IMR-90 (cell line): ENCODE measurements at regions not wholly inside any gene's neighbourhood (a gene's known extent, or its start where the extent isn't known, plus 50 kb on each side); places are given as distances from the start of the nearest gene placed in this dataset.
"Not testable (repeated sequence)": the region's sequence is repeated elsewhere in the genome, so short reads cannot be mapped to it uniquely, and the experiment has no call there.

Experiments used
- ATAC-seq: fragments of 200-7000 bp; cut with Tn5 transposase; 2 replicates; pipeline ENCODE4 v1.9.1; 2020; ENCODE audit warnings: low read depth, mild to moderate bottlenecking, moderate library complexity
- BruUV-seq: library from RNA; stranded (reverse); fragments of 400-500 nt; replicated peaks from 2 replicates; lab custom pipeline; 2021; lab: Mats Ljungman, UMichigan
- CTCF ChIA-PET: fragments of 300-600 bp; formaldehyde crosslinking; extraction: SDS; loops from one replicate; lab custom pipeline; 2021; ENCODE audit warnings: antibody characterized with exemption; lab: Yijun Ruan, JAX
- POLR2A ChIA-PET: fragments of 300-600 bp; sonication (Branson Sonifier 250); formaldehyde crosslinking; loops from one replicate; lab custom pipeline; 2022; ENCODE audit warnings: antibody characterized with exemption; ENCODE audit not compliant: unreplicated experiment; lab: Charles Lee
- DNase-seq: peaks from one replicate; pipeline ENCODE4 v3.0.0; 2013
- H2AFZ ChIP-seq: replicated peaks from 2 replicates; pipeline ENCODE3; 2013; ENCODE audit warnings: low read length, mild to moderate bottlenecking; ENCODE audit not compliant: poor library complexity
- H2AK5ac ChIP-seq: 2 replicates; pipeline ENCODE4 v1.6.1; 2013; ENCODE audit warnings: low read depth, low read length, inconsistent platforms
- H2AK9ac ChIP-seq: replicated peaks from 2 replicates; pipeline ENCODE3; 2013; ENCODE audit warnings: mild to moderate bottlenecking, low read depth, low read length, moderate library complexity; ENCODE audit not compliant: poor library complexity
- H2BK120ac ChIP-seq: 2 replicates; pipeline ENCODE4 v1.6.1; 2013; ENCODE audit warnings: low read depth, low read length, inconsistent platforms
- H2BK15ac ChIP-seq: 3 replicates; pipeline ENCODE4 v1.6.1; 2013; ENCODE audit warnings: low read depth, low read length, inconsistent platforms
- H2BK20ac ChIP-seq: 2 replicates; pipeline ENCODE4 v1.6.1; 2013; ENCODE audit warnings: low read depth, mild to moderate bottlenecking, inconsistent platforms, low read length, moderate library complexity
- H2BK5ac ChIP-seq: 2 replicates; pipeline ENCODE4 v1.6.1; 2013; ENCODE audit warnings: mild to moderate bottlenecking, low read depth, low read length, inconsistent platforms; ENCODE audit not compliant: poor library complexity, severe bottlenecking
- H3K14ac ChIP-seq: replicated peaks from 2 replicates; pipeline ENCODE4 v1.6.1; 2013; ENCODE audit warnings: low read depth, low read length, inconsistent platforms
- H3K18ac ChIP-seq: 2 replicates; pipeline ENCODE4 v1.6.1; 2013; ENCODE audit warnings: low read depth, low read length, control low read depth
- H3K23ac ChIP-seq: 2 replicates; pipeline ENCODE4 v1.6.1; 2013; ENCODE audit warnings: low read depth, low read length, inconsistent platforms
- H3K27ac ChIP-seq: 2 replicates; pipeline ENCODE4 v1.5.1; 2013; ENCODE audit warnings: mild to moderate bottlenecking, control low read depth, low read length; ENCODE audit not compliant: insufficient read depth
- H3K27me3 ChIP-seq: 2 replicates; pipeline ENCODE4 v1.6.1; 2013; ENCODE audit warnings: low read length; ENCODE audit not compliant: control insufficient read depth, insufficient read depth
- H3K36me3 ChIP-seq: 2 replicates; pipeline ENCODE4 v1.6.1; 2013; ENCODE audit warnings: low read length, mixed read lengths; ENCODE audit not compliant: control insufficient read depth, insufficient read depth
- H3K4ac ChIP-seq: 2 replicates; pipeline ENCODE4 v1.6.1; 2013; ENCODE audit warnings: low read depth, low read length, inconsistent platforms
- H3K4me1 ChIP-seq: 2 replicates; pipeline ENCODE4 v1.6.1; 2013; ENCODE audit warnings: low read length, mixed read lengths; ENCODE audit not compliant: control insufficient read depth, insufficient read depth
- H3K4me2 ChIP-seq: 2 replicates; pipeline ENCODE4 v1.6.1; 2013; ENCODE audit warnings: low read depth, mild to moderate bottlenecking, control low read depth, low read length, moderate library complexity
- H3K4me3 ChIP-seq: 2 replicates; pipeline ENCODE4 v1.5.1; 2013; ENCODE audit warnings: low read depth, mild to moderate bottlenecking, control low read depth, low read length, moderate library complexity; ENCODE audit not compliant: insufficient read depth
- H3K56ac ChIP-seq: 2 replicates; pipeline ENCODE4 v1.6.1; 2013; ENCODE audit warnings: low read length, inconsistent platforms; ENCODE audit not compliant: insufficient read depth; ENCODE audit errors: extremely low read depth
- H3K79me1 ChIP-seq, 2 experiments: 2 replicates each; pipeline ENCODE4 v1.6.1; 2013; ENCODE audit warnings: low read length in 2 of 2, inconsistent platforms in 1 of 2, low read depth in 1 of 2
- H3K9ac ChIP-seq: 2 replicates; pipeline ENCODE4 v1.6.1; 2013; ENCODE audit warnings: low read depth, low read length, control low read depth
- H3K9me1 ChIP-seq: 2 replicates; pipeline ENCODE4 v1.6.1; 2013; ENCODE audit warnings: low read length, inconsistent platforms; ENCODE audit not compliant: insufficient read depth
- H3K9me3 ChIP-seq: 2 replicates; pipeline ENCODE4 v1.6.1; 2013; ENCODE audit warnings: low read length; ENCODE audit not compliant: control insufficient read depth, insufficient read depth
- H4K20me1 ChIP-seq: 2 replicates; pipeline ENCODE4 v1.6.1; 2013; ENCODE audit warnings: low read length, inconsistent platforms; ENCODE audit not compliant: insufficient read depth
- H4K5ac ChIP-seq: 2 replicates; pipeline ENCODE4 v1.6.1; 2013; ENCODE audit warnings: mild to moderate bottlenecking, low read depth, low read length, control low read depth
- H4K8ac ChIP-seq, 2 experiments: 2 replicates each; pipeline ENCODE4 v1.6.1; 2013; ENCODE audit warnings: low read depth in 2 of 2, low read length in 2 of 2, control low read depth in 1 of 2, inconsistent platforms in 1 of 2
- H4K91ac ChIP-seq: 2 replicates; pipeline ENCODE4 v1.6.1; 2013; ENCODE audit warnings: low read depth, low read length, inconsistent platforms; ENCODE audit not compliant: insufficient read depth
- WGBS, 2 experiments: methylation state at CpG; one replicate each; pipeline versions ENCODE4 v1.1.5 to v1.1.7; 2013; ENCODE audit warnings: missing lambda C conversion rate in 2 of 2; ENCODE audit not compliant: insufficient read length in 1 of 2; ENCODE audit errors: extremely low coverage in 2 of 2; 5-methylcytosine and 5-hydroxymethylcytosine counted together
- dilution Hi-C: fragments of 300-500 bp; cut with HindIII; formaldehyde crosslinking; loops from one replicate; pipeline ENCODE4 v1.14.3; 2018; ENCODE audit warnings: low sequenced_read_pairs; ENCODE audit not compliant: unreplicated experiment
- in situ Hi-C: fragments of 300-500 bp; cut with MboI; formaldehyde crosslinking; loops from 3 replicates; pipeline ENCODE4 v1.14.3; 2019; ENCODE audit warnings: low sequenced_read_pairs, inconsistent platforms, mixed read lengths
- intact Hi-C: fragments of 100-400 bp; cut with micrococcal nuclease; formaldehyde crosslinking; loops from 2 replicates; pipeline ENCODE4 v1.10.0; 2022

DNA sequence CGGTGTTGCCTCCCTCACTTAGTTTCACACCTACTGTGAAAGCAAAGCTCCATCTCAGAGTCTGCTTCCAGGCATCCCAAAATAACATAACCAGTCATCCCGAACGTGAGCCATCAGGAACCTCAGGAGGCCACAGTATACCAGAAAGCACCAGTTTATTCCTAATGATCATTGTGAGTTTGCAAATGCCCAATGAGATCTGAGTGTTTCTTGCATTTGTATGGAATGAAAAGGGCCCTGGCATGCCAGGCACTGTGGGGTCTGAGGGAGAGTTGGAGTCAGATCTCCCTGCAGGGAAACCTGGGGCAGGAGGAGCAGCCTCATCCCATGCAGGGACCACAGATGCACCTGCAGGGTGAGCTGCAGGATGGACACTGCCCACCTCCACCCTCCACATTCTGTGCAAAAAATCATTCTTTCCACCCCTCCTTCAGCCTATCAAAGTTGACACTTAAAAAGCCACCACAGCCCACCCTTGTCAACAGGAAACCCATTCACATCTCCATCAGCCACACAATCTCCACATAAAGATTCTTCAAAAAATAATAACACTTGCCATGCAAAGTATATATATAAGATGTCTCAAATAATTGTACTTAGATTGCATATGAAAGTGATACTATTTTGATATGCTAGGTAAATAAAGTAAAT, 112.3 kb downstream of the GGTLC2 start:
- H3K79me1 ChIP-seq, ATAC-seq, BruUV-seq, DNase-seq, POLR2A ChIA-PET, H2AK9ac ChIP-seq, H2AFZ ChIP-seq, H3K4me1 ChIP-seq, H4K5ac ChIP-seq, H4K91ac ChIP-seq, H2BK15ac ChIP-seq, H3K27me3 ChIP-seq, H3K14ac ChIP-seq, CTCF ChIA-PET, H3K23ac ChIP-seq, H2BK20ac ChIP-seq, dilution Hi-C loops, H3K4me3 ChIP-seq, H3K36me3 ChIP-seq, H4K20me1 ChIP-seq, H3K27ac ChIP-seq, H2AK5ac ChIP-seq, H3K9me3 ChIP-seq, H3K4me2 ChIP-seq, H3K56ac ChIP-seq, H2BK5ac ChIP-seq, H4K8ac ChIP-seq, in situ Hi-C loops, H3K4ac ChIP-seq, H3K9me1 ChIP-seq, H3K18ac ChIP-seq, H3K9ac ChIP-seq, H2BK120ac ChIP-seq, intact Hi-C loops: not testable (repeated sequence)
- WGBS, 2 experiments, result no CpG with 5 or more reads among the region's 3 CpGs

DNA sequence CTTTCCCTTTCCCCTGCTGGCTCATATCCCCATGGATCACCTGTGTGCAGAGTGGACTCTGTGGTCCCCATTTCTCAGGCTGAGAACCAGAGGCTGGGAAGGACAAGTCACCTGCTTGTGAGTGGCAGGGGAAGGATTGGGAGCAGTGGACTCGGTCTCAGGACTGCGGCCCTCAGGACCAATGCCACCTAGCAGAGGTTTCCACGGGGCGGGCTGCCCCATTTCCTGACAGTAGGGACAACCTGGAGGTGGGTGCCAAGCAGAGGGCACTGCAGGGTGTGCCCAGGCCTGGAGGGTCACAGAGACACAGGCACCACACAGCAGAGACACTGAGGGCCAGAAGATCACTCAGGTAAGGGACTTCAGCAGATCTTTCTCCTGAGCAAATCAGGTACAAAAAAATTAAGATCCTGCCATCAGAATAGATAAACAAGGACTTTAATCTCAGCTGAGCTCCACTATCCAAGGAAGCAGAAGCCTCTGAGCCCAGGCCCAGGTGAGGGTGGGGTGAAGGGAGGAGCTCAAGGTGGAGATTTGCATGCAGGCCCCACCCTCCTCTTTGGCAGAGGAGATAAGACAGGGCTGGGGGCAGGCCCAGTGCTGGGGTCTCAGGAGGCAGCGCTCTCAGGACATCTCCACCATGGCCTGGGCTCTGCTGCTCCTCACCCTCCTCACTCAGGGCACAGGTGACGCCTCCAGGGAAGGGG, 113.8 kb downstream of the GGTLC2 start:
- H4K5ac ChIP-seq, H3K27ac ChIP-seq, H2BK120ac ChIP-seq, H2AK9ac ChIP-seq, H3K14ac ChIP-seq, DNase-seq, intact Hi-C loops, H2AFZ ChIP-seq, H3K4me3 ChIP-seq, in situ Hi-C loops, dilution Hi-C loops, BruUV-seq, H4K8ac ChIP-seq, ATAC-seq, POLR2A ChIA-PET, H4K20me1 ChIP-seq, H3K4me2 ChIP-seq, H3K18ac ChIP-seq, H3K36me3 ChIP-seq, H2BK15ac ChIP-seq, H3K4ac ChIP-seq, H3K27me3 ChIP-seq, H2BK20ac ChIP-seq, H4K91ac ChIP-seq, H3K56ac ChIP-seq, H3K4me1 ChIP-seq, H2AK5ac ChIP-seq, H3K9ac ChIP-seq, CTCF ChIA-PET, H3K23ac ChIP-seq, H3K9me3 ChIP-seq, H3K79me1 ChIP-seq, H3K9me1 ChIP-seq, H2BK5ac ChIP-seq: not testable (repeated sequence)
- WGBS, 2 experiments, result no CpG with 5 or more reads among the region's 6 CpGs
